ENCODE measurements at regions not wholly inside any gene's neighbourhood (a gene's known extent, or its start where the extent isn't known, plus 50 kb on each side); places are given as distances from the start of the nearest gene placed in this dataset.
"Not testable (repeated sequence)": the region's sequence is repeated elsewhere in the genome, so short reads cannot be mapped to it uniquely, and the experiment has no call there.

- Histone ChIP-seq H2BK5ac (ENCODE audit: low read depth, low read length, poor library complexity, severe bottlenecking) (peak overlapping the region; percentile 21), H3K23ac (ENCODE audit: low read length in 2 of 2) (no peak overlapping the region), H3K79me1 (replicated peaks; ENCODE audit: low read length, poor library complexity, severe bottlenecking) (no peaks in the 10 kb centered on the region), H2BK15ac (ENCODE audit: low read depth, poor library complexity, severe bottlenecking) (no peak overlapping the region), H3K4me3 (ENCODE audit: insufficient read depth in 1 of 2, low read depth in 1 of 2, low read length in 2 of 2) (peak overlapping the region in 1 of 2 experiments; percentile 23), H3K9me3 (ENCODE audit: control insufficient read depth, low read length) (peaks cover 5% of the 10 kb centered on the region), H3K9ac (ENCODE audit: low read length) (peak overlapping the region; percentile 67), H3K27me3 (ENCODE audit: control insufficient read depth in 1 of 2, insufficient read depth in 1 of 2, low read length in 2 of 2) (no peaks in the 10 kb centered on the region), H3K18ac (ENCODE audit: low read depth in 1 of 2, low read length in 2 of 2) (no peak overlapping the region), H3K4ac (ENCODE audit: low read depth in 1 of 2, low read length in 2 of 2) (peak overlapping the region in 1 of 2 experiments; percentile 51), H3K27ac (ENCODE audit: low read length, poor library complexity, severe bottlenecking) (peak overlapping the region; percentile 90), H2BK12ac (ENCODE audit: low read length in 2 of 2) (peak overlapping the region in 1 of 2 experiments; percentile 43), H2BK120ac (ENCODE audit: low read depth, low read length) (no peak overlapping the region), H2AK5ac (ENCODE audit: low read length, severe bottlenecking) (peak overlapping the region; percentile 84), H4K8ac (ENCODE audit: low read length) (no peak overlapping the region), H2AFZ (ENCODE audit: low read depth, low read length) (no peak overlapping the region), H3K4me1 (ENCODE audit: control insufficient read depth, insufficient read depth, low read depth, low read length) (peaks cover 25% of the 10 kb centered on the region), H3K14ac (ENCODE audit: low read length in 2 of 2) (no peak overlapping the region), H4K91ac (ENCODE audit: low read length) (no peak overlapping the region), H3K4me2 (ENCODE audit: low read length, poor library complexity, severe bottlenecking) (no peak overlapping the region), H3K36me3 (ENCODE audit: control insufficient read depth in 1 of 2, insufficient read depth in 2 of 2, low read depth in 1 of 2, low read length in 2 of 2) (peaks cover 0 to 3% of the 10 kb centered on the region in 2 experiments)
- peak; percentile 71 for DNase-seq
- WGBS, result 59% methylated on average over 7 of the region's 8 CpGs
These were observed 135.9 kb downstream of the TMEM30B start for GRCh38 chr14:61145034-61145902.

DNA sequence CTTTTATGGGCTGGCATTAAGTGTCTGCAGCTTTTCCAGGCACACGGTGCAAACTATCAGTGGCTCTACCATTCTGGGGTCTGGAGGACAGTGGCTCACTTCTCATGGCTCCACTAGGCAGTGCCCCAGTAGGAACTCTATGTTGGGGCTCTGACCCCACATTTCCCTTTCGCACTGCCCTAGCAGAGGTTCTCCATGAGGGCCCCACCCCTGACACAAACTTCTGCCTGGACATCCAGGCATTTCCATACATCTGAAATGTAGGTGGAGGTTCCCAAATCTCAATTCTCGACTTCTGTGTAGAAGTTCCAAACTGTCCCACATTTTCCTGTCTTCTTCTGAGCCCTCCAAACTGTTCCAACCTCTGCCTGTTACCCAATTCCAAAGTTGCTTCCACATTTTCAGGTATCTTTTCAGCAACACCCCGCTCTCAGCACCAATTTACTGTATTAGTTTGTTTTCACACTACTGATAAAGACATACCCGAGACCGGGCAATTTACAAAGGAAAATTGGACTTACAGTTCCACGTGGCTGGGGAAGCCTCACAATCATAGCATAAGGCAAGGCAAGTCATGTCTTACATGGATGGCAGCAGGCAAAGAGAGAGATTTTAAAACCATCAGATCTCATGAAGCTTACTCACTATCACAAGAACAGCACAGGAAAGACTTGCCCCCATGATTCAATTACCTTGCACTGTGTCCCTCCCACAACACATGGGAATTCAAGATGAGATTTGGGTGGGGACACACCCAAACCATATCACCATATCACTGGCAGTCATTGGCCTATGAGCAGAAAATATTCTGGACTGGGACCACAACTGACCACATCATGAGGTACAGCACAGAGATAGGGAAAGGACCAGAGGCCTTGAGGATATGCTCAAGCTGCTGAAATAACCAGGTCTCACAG lies 136.8 kb downstream of the TMEM30B start:
- H2BK15ac ChIP-seq (ENCODE audit: low read depth, poor library complexity, severe bottlenecking); H2BK120ac ChIP-seq (ENCODE audit: low read depth, low read length); H3K18ac ChIP-seq (ENCODE audit: low read depth in 1 of 2, low read length in 2 of 2); H3K4me3 ChIP-seq (ENCODE audit: insufficient read depth in 1 of 2, low read depth in 1 of 2, low read length in 2 of 2); H4K91ac ChIP-seq (ENCODE audit: low read length); H3K14ac ChIP-seq (ENCODE audit: low read length in 2 of 2); H4K8ac ChIP-seq (ENCODE audit: low read length); H3K23ac ChIP-seq (ENCODE audit: low read length in 2 of 2); H2AFZ ChIP-seq (ENCODE audit: low read depth, low read length); H3K27me3 ChIP-seq (ENCODE audit: control insufficient read depth in 1 of 2, insufficient read depth in 1 of 2, low read length in 2 of 2); H3K36me3 ChIP-seq (ENCODE audit: control insufficient read depth in 1 of 2, insufficient read depth in 2 of 2, low read depth in 1 of 2, low read length in 2 of 2); H3K79me1 ChIP-seq (replicated peaks; ENCODE audit: low read length, poor library complexity, severe bottlenecking); H3K4ac ChIP-seq (ENCODE audit: low read depth in 1 of 2, low read length in 2 of 2); DNase-seq; H3K9me3 ChIP-seq (ENCODE audit: control insufficient read depth, low read length); H2BK5ac ChIP-seq (ENCODE audit: low read depth, low read length, poor library complexity, severe bottlenecking); H2BK12ac ChIP-seq (ENCODE audit: low read length in 2 of 2); H3K4me2 ChIP-seq (ENCODE audit: low read length, poor library complexity, severe bottlenecking): not testable (repeated sequence)
- peak overlapping the region; percentile 84 for H2AK5ac ChIP-seq (ENCODE audit: low read length, severe bottlenecking)
- peaks cover 27% of the 10 kb centered on the region for H3K4me1 ChIP-seq (ENCODE audit: control insufficient read depth, insufficient read depth, low read depth, low read length)
- 86% methylated on average over 7 of the region's 7 CpGs for WGBS
- peak overlapping the region; percentile 67 for H3K9ac ChIP-seq (ENCODE audit: low read length)
- peak overlapping the region; percentile 90 for H3K27ac ChIP-seq (ENCODE audit: low read length, poor library complexity, severe bottlenecking)

DNA sequence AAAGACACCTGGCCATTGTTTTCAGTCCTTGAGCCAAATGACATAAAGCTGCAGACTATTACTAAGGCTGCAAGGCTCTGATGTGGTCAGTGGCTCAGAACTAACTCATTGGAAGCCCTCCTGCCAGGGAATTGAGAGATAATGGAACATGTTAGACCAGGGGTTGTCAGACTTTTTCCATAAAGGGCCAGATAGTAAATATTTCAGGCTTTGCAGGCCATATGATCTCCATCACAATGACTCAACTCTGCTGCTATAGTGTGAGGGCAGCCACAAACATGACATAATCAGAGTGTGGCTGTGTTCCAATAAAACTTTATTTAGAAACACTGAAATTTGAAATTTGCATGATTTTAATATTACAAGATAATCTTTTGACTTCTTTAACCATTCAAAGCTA lies 140.3 kb downstream of the TMEM30B start:
- Histone ChIP-seq H3K9me3 (ENCODE audit: control insufficient read depth, low read length) (peaks cover 5% of the 10 kb centered on the region), H3K4me2 (ENCODE audit: low read length, poor library complexity, severe bottlenecking) (no peak overlapping the region)

DNA sequence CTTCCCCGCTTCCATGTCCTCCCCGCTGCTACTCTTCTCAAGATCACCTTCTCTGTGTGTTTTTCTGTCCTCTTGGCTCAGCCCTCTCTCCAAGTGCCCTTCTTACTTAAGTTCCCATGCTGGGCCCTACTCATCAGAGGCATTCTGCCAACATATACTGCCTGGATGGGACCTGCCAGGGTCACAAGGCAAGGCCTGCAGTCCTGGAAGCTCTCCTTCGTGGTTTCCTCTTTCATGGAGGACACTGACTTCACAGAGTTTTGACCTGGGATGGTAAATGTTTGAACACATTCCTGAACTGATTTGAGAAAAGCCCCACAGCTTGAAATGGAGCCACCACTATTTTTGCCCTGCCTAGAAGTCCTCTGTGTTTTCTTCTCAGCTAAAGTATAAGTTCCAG lies 140.9 kb downstream of the TMEM30B start:
- WGBS, result 84% methylated on average over 3 of the region's 3 CpGs
- H3K36me3 ChIP-seq (ENCODE audit: control insufficient read depth in 1 of 2, insufficient read depth in 2 of 2, low read depth in 1 of 2, low read length in 2 of 2), result no peaks in the 10 kb centered on the region
- H2AFZ ChIP-seq (ENCODE audit: low read depth, low read length), result no peak overlapping the region
- H3K27ac ChIP-seq (ENCODE audit: low read length, poor library complexity, severe bottlenecking), result peak overlapping the region; percentile 21
- no peak overlapping the region for H2BK15ac ChIP-seq (ENCODE audit: low read depth, poor library complexity, severe bottlenecking)
- H3K23ac ChIP-seq (ENCODE audit: low read length in 2 of 2), result no peak overlapping the region
- peak overlapping the region; percentile 2 for H2AK5ac ChIP-seq (ENCODE audit: low read length, severe bottlenecking)
- no peak overlapping the region for H3K9ac ChIP-seq (ENCODE audit: low read length)
- H3K4ac ChIP-seq (ENCODE audit: low read depth in 1 of 2, low read length in 2 of 2), result no peak overlapping the region
- no peak overlapping the region for H3K4me2 ChIP-seq (ENCODE audit: low read length, poor library complexity, severe bottlenecking)
- H3K9me3 ChIP-seq (ENCODE audit: control insufficient read depth, low read length), result peaks cover 5% of the 10 kb centered on the region
- H4K91ac ChIP-seq (ENCODE audit: low read length), result no peak overlapping the region
- H3K27me3 ChIP-seq (ENCODE audit: control insufficient read depth in 1 of 2, insufficient read depth in 1 of 2, low read length in 2 of 2), result peaks cover 0 to 4% of the 10 kb centered on the region in 2 experiments
- peak overlapping the region in 1 of 2 experiments; percentile 4 for H2BK12ac ChIP-seq (ENCODE audit: low read length in 2 of 2)
- peaks cover 9% of the 10 kb centered on the region for H3K4me1 ChIP-seq (ENCODE audit: control insufficient read depth, insufficient read depth, low read depth, low read length)
- no peak overlapping the region for H3K4me3 ChIP-seq (ENCODE audit: insufficient read depth in 1 of 2, low read depth in 1 of 2, low read length in 2 of 2)
- DNase-seq, result no peak
- H4K8ac ChIP-seq (ENCODE audit: low read length), result no peak overlapping the region
- H3K14ac ChIP-seq (ENCODE audit: low read length in 2 of 2), result no peak overlapping the region
- H2BK5ac ChIP-seq (ENCODE audit: low read depth, low read length, poor library complexity, severe bottlenecking), result no peak overlapping the region
- no peaks in the 10 kb centered on the region for H3K79me1 ChIP-seq (replicated peaks; ENCODE audit: low read length, poor library complexity, severe bottlenecking)
- H3K18ac ChIP-seq (ENCODE audit: low read depth in 1 of 2, low read length in 2 of 2), result no peak overlapping the region
- H2BK120ac ChIP-seq (ENCODE audit: low read depth, low read length), result no peak overlapping the region

More for the DNA sequence above, 140.3 kb downstream of the TMEM30B start:
- DNase-seq, result peak; percentile 52
- H2BK120ac ChIP-seq (ENCODE audit: low read depth, low read length), result no peak overlapping the region
- no peak overlapping the region for H2BK5ac ChIP-seq (ENCODE audit: low read depth, low read length, poor library complexity, severe bottlenecking)
- H2AK5ac ChIP-seq (ENCODE audit: low read length, severe bottlenecking), result peak overlapping the region; percentile 80
- H3K4me1 ChIP-seq (ENCODE audit: control insufficient read depth, insufficient read depth, low read depth, low read length), result peaks cover 11% of the 10 kb centered on the region
- H3K4ac ChIP-seq (ENCODE audit: low read depth in 1 of 2, low read length in 2 of 2), result no peak overlapping the region
- H2BK12ac ChIP-seq (ENCODE audit: low read length in 2 of 2), result no peak overlapping the region
- H2AFZ ChIP-seq (ENCODE audit: low read depth, low read length), result no peak overlapping the region
- no peak overlapping the region for H2BK15ac ChIP-seq (ENCODE audit: low read depth, poor library complexity, severe bottlenecking)
- H3K18ac ChIP-seq (ENCODE audit: low read depth in 1 of 2, low read length in 2 of 2), result peak overlapping the region in 1 of 2 experiments; percentile 5
- H3K27ac ChIP-seq (ENCODE audit: low read length, poor library complexity, severe bottlenecking), result peak overlapping the region; percentile 21
- H3K79me1 ChIP-seq (replicated peaks; ENCODE audit: low read length, poor library complexity, severe bottlenecking), result no peaks in the 10 kb centered on the region
- no peak overlapping the region for H3K23ac ChIP-seq (ENCODE audit: low read length in 2 of 2)
- no peak overlapping the region for H3K14ac ChIP-seq (ENCODE audit: low read length in 2 of 2)
- H3K4me3 ChIP-seq (ENCODE audit: insufficient read depth in 1 of 2, low read depth in 1 of 2, low read length in 2 of 2), result no peak overlapping the region
- H4K8ac ChIP-seq (ENCODE audit: low read length), result no peak overlapping the region
- H3K36me3 ChIP-seq (ENCODE audit: control insufficient read depth in 1 of 2, insufficient read depth in 2 of 2, low read depth in 1 of 2, low read length in 2 of 2), result no peaks in the 10 kb centered on the region
- no peak overlapping the region for H4K91ac ChIP-seq (ENCODE audit: low read length)
- H3K27me3 ChIP-seq (ENCODE audit: control insufficient read depth in 1 of 2, insufficient read depth in 1 of 2, low read length in 2 of 2), result peaks cover 0 to 4% of the 10 kb centered on the region in 2 experiments
- H3K9ac ChIP-seq (ENCODE audit: low read length), result no peak overlapping the region
